HepG2 (cell line): ENCODE measurements at regions not wholly inside any gene's neighbourhood (a gene's known extent, or its start where the extent isn't known, plus 50 kb on each side); places are given as distances from the start of the nearest gene placed in this dataset.

ENCODE experiments used
- ATAC-seq: fragments of 200-7000 bp; cut with Tn5 transposase; 3 replicates; pipeline ENCODE4 v1.9.1; 2020; ENCODE audit warnings: mild to moderate bottlenecking, moderate library complexity
- BruUV-seq: library from RNA; stranded (reverse); fragments of 400-500 nt; replicated peaks from 2 replicates; lab custom pipeline; 2021; lab: Mats Ljungman, UMichigan
- CTCF ChIA-PET: fragments of 300-600 bp; formaldehyde crosslinking; extraction: SDS; loops from one replicate; lab custom pipeline; 2021; ENCODE audit warnings: low total read pairs, inconsistent platforms, low intra/inter-chr PET ratio; lab: Yijun Ruan, JAX
- POLR2A ChIA-PET: fragments of 350-600 bp; sonication (Branson Sonifier 250); formaldehyde crosslinking; loops from one replicate; lab custom pipeline; 2020; ENCODE audit warnings: antibody characterized with exemption, inconsistent platforms; lab: Yijun Ruan, JAX
- DNase-seq: peaks from one replicate; pipeline ENCODE4 v3.0.0-alpha.2; 2015; ENCODE audit warnings: low spot score
- FAIRE-seq: peaks from 3 replicates; lab custom pipeline; 2011; peaks lifted over from hg19 to GRCh38; lab: Jason Lieb, UNC
- H2AFZ ChIP-seq: one replicate; pipeline ENCODE4 v1.6.1; 2011; ENCODE audit warnings: low read length, inconsistent platforms
- H3K27ac ChIP-seq: fragments of 300-600 bp; 3 replicates; pipeline ENCODE4 v1.8.0; 2011; ENCODE audit warnings: mixed run types, mild to moderate bottlenecking, mixed read lengths, low read length, inconsistent platforms; ENCODE audit not compliant: insufficient read depth; ENCODE audit errors: extremely low read length
- H3K27me3 ChIP-seq, 2 experiments: fragments of 200-600 bp in 1 of 2; 2 replicates in 1 of 2; 3 replicates in 1 of 2; pipeline versions ENCODE4 v1.6.0 to v1.8.0; 2011; ENCODE audit warnings: low read length in 2 of 2, mild to moderate bottlenecking in 2 of 2, moderate library complexity in 2 of 2, inconsistent platforms in 1 of 2; ENCODE audit not compliant: insufficient read depth in 2 of 2, control insufficient read depth in 1 of 2
- H3K36me3 ChIP-seq, 2 experiments: fragments of 200-600 bp in 1 of 2; replicated peaks in 1 of 2; 2 replicates in 1 of 2; 3 replicates in 1 of 2; pipeline versions ENCODE4 v1.5.1 to v1.8.0; 2011; ENCODE audit warnings: low read length in 2 of 2, inconsistent platforms in 1 of 2; ENCODE audit not compliant: insufficient read depth in 2 of 2, control insufficient read depth in 1 of 2
- H3K4me1 ChIP-seq: 2 replicates; pipeline ENCODE4 v1.5.1; 2012; ENCODE audit warnings: low read length, inconsistent platforms; ENCODE audit not compliant: insufficient read depth
- H3K4me2 ChIP-seq: 2 replicates; pipeline ENCODE4 v1.6.0; 2011; ENCODE audit warnings: low read depth, low read length, inconsistent platforms
- H3K4me3 ChIP-seq, 3 experiments: fragments of 200-600 bp in 1 of 3; sonication (generic), shearing (Covaris generic) in 1 of 3; replicated peaks in 1 of 3; 2 replicates each; pipeline ENCODE4 v1.5.1; 2011 to 2016; ENCODE audit warnings: low read length in 3 of 3, inconsistent platforms in 2 of 3, low read depth in 2 of 3, mild to moderate bottlenecking in 2 of 3, control low read depth in 1 of 3, mixed read lengths in 1 of 3; ENCODE audit not compliant: insufficient read depth in 1 of 3
- H3K79me2 ChIP-seq: one replicate; pipeline ENCODE4 v1.6.1; 2011; ENCODE audit warnings: low read length, inconsistent platforms; ENCODE audit not compliant: insufficient read depth
- H3K9ac ChIP-seq: 2 replicates; pipeline ENCODE4 v1.6.0; 2011; ENCODE audit warnings: mild to moderate bottlenecking, low read depth, low read length, inconsistent platforms; ENCODE audit not compliant: insufficient read depth
- H3K9me3 ChIP-seq: 2 replicates; pipeline ENCODE4 v1.5.1; 2012; ENCODE audit warnings: mild to moderate bottlenecking, low read length
- H4K20me1 ChIP-seq: 2 replicates; pipeline ENCODE4 v1.6.0; 2011; ENCODE audit warnings: inconsistent platforms, mild to moderate bottlenecking, low read length, moderate library complexity; ENCODE audit not compliant: insufficient read depth
- NCOA5 ChIP-seq: sonication (generic); formaldehyde crosslinking; IDR thresholded peaks from 2 replicates; pipeline ENCODE4 v1.4.0; 2020; ENCODE audit warnings: missing genetic modification reagents
- RFX5 ChIP-seq: IDR thresholded peaks from 2 replicates; pipeline ENCODE4 v1.6.1; 2011; ENCODE audit warnings: low read depth, low read length, improper control_type of control experiment
- ZFYVE20 ChIP-seq: sonication (generic); formaldehyde crosslinking; IDR thresholded peaks from 2 replicates; pipeline ENCODE4 v1.8.0; 2023; ENCODE audit warnings: low read depth, mild to moderate bottlenecking, moderate library complexity, missing genetic modification reagents, borderline replicate concordance
- ZNF124 ChIP-seq: sonication (generic); formaldehyde crosslinking; IDR thresholded peaks from 2 replicates; pipeline ENCODE4 v1.4.0; 2020; ENCODE audit warnings: missing genetic modification reagents
- ZNF17 ChIP-seq: sonication (generic); formaldehyde crosslinking; IDR thresholded peaks from 2 replicates; pipeline ENCODE4 v1.5.0; 2020; ENCODE audit warnings: mild to moderate bottlenecking, missing genetic modification reagents
- WGBS: methylation state at CpG from one replicate; pipeline ENCODE4 v1.1.6; 2017; ENCODE audit warnings: low lambda C conversion rate; 5-methylcytosine and 5-hydroxymethylcytosine counted together
- in situ Hi-C: cut with HindIII; loops from 2 replicates; pipeline ENCODE4 v1.10.0; 2017; ENCODE audit warnings: low pct_unique_long_range_greater_than_20kb; ENCODE audit not compliant: extremely low pct_ligation_motif_present
- intact Hi-C: fragments of 100-400 bp; cut with micrococcal nuclease; formaldehyde crosslinking; loops from one replicate; pipeline ENCODE4 v1.10.0; 2022; ENCODE audit not compliant: unreplicated experiment
- TF ChIP-seq, protein P1 (sequence below): sonication (generic); formaldehyde crosslinking; IDR thresholded peaks from 2 replicates; pipeline ENCODE4 v1.4.0; 2020; ENCODE audit warnings: missing genetic modification reagents
- TF ChIP-seq, protein P2 (sequence below): sonication (generic); formaldehyde crosslinking; IDR thresholded peaks from 2 replicates; pipeline ENCODE4 v1.8.1; 2022; ENCODE audit warnings: low read depth, mild to moderate bottlenecking, missing genetic modification reagents
- TF ChIP-seq, protein P3 (sequence below), 2 experiments: sonication (generic) in 1 of 2; formaldehyde crosslinking in 1 of 2; IDR thresholded peaks; 2 replicates each; pipeline versions ENCODE4 v1.4.0 to v1.6.1; 2016 to 2020; ENCODE audit warnings: borderline replicate concordance in 1 of 2, low read depth in 1 of 2, mild to moderate bottlenecking in 1 of 2, missing genetic modification reagents in 1 of 2

DNA sequence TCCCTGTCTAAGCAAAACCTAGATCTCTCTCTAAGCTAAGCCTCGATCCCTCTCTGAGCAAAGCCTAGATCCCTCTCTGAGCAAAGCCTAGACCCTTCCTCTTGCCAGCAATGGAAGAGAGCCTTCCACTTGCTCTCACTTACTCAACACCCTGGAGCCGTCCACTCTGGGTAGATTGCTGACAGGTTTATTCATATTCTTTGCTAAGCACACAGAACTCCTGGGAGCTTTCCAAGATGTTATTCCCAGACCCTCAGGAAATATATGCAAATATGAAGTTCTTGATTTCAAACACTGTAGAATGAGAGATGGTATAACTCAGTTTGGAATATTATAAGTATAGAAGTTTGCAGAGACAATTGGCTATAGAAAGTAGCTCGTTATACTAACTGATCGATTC, 503.8 kb upstream of the CELF2 start:
- Histone ChIP-seq H2AFZ (no peak overlapping the region), H3K9me3 (peaks cover 74% of the 10 kb centered on the region), H3K27me3 (no peaks in the 10 kb centered on the region), H3K79me2 (no peaks in the 10 kb centered on the region), H3K36me3 (no peaks in the 10 kb centered on the region), H3K4me2 (no peak overlapping the region), H3K4me1 (no peaks in the 10 kb centered on the region), H3K4me3 (no peak overlapping the region), H3K9ac (no peak overlapping the region), H3K27ac (no peak overlapping the region), H4K20me1 (no peaks in the 10 kb centered on the region)
- no TSS peak for BruUV-seq
- DNase-seq (no peak), ATAC-seq (no peak), FAIRE-seq (no peak)
- in situ Hi-C loops, result no loop called here
- WGBS, result 15% methylated on average over 4 of the region's 4 CpGs
- CTCF ChIA-PET, result no interaction called here
- POLR2A ChIA-PET, result no interaction called here
- intact Hi-C loops, result no loop called here
- no peak for TF ChIP-seq ZFYVE20 (CRISPR knock-in tag)
- TF ChIP-seq ZNF17 (CRISPR knock-in tag), result no peak
- TF ChIP-seq, all 625 proteins: peak for 0

DNA sequence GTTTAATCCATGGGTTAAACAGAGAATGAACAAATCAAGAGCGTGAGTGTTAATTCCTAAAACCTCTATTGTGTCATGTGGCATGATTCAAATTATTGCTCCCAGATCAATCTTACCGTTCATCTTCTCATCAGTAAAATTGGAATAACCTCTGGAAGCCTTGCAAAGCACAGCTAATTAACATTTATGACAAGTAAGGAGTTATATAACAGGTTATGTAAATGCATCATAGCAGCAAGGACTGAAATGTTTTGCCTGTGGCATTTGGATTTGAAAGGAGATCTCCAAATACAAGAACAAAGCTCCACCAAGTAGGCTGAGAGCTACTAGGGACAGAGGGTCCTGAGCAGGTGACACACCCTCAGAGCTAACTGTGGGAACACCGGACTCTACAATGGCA, 502.9 kb upstream of the CELF2 start:
- 7% methylated on average over 3 of the region's 3 CpGs for WGBS
- no TSS peak for BruUV-seq
- H3K4me3 ChIP-seq, result no peak overlapping the region
- no peaks in the 10 kb centered on the region for H3K36me3 ChIP-seq
- H3K9ac ChIP-seq, result no peak overlapping the region
- H4K20me1 ChIP-seq, result no peaks in the 10 kb centered on the region
- no peak overlapping the region for H3K27ac ChIP-seq
- CTCF ChIA-PET, result no interaction called here
- no peak overlapping the region for H3K4me2 ChIP-seq
- peaks cover 68% of the 10 kb centered on the region for H3K9me3 ChIP-seq
- no peak for DNase-seq
- no peak for FAIRE-seq
- in situ Hi-C loops, result no loop called here
- intact Hi-C loops, result no loop called here
- no peaks in the 10 kb centered on the region for H3K79me2 ChIP-seq
- H3K4me1 ChIP-seq, result no peaks in the 10 kb centered on the region
- no peaks in the 10 kb centered on the region for H3K27me3 ChIP-seq
- no peak for ATAC-seq
- no peak overlapping the region for H2AFZ ChIP-seq
- POLR2A ChIA-PET, result no interaction called here
- TF ChIP-seq ZNF124 (CRISPR knock-in tag) (no peak), NCOA5 (CRISPR knock-in tag) (no peak), RFX5 (no peak)
- TF ChIP-seq, protein P1, sequence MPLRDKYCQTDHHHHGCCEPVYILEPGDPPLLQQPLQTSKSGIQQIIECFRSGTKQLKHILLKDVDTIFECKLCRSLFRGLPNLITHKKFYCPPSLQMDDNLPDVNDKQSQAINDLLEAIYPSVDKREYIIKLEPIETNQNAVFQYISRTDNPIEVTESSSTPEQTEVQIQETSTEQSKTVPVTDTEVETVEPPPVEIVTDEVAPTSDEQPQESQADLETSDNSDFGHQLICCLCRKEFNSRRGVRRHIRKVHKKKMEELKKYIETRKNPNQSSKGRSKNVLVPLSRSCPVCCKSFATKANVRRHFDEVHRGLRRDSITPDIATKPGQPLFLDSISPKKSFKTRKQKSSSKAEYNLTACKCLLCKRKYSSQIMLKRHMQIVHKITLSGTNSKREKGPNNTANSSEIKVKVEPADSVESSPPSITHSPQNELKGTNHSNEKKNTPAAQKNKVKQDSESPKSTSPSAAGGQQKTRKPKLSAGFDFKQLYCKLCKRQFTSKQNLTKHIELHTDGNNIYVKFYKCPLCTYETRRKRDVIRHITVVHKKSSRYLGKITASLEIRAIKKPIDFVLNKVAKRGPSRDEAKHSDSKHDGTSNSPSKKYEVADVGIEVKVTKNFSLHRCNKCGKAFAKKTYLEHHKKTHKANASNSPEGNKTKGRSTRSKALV, result no peak
- TF ChIP-seq, protein P2, sequence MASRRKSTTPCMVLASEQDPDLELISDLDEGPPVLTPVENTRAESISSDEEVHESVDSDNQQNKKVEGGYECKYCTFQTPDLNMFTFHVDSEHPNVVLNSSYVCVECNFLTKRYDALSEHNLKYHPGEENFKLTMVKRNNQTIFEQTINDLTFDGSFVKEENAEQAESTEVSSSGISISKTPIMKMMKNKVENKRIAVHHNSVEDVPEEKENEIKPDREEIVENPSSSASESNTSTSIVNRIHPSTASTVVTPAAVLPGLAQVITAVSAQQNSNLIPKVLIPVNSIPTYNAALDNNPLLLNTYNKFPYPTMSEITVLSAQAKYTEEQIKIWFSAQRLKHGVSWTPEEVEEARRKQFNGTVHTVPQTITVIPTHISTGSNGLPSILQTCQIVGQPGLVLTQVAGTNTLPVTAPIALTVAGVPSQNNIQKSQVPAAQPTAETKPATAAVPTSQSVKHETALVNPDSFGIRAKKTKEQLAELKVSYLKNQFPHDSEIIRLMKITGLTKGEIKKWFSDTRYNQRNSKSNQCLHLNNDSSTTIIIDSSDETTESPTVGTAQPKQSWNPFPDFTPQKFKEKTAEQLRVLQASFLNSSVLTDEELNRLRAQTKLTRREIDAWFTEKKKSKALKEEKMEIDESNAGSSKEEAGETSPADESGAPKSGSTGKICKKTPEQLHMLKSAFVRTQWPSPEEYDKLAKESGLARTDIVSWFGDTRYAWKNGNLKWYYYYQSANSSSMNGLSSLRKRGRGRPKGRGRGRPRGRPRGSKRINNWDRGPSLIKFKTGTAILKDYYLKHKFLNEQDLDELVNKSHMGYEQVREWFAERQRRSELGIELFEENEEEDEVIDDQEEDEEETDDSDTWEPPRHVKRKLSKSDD (CRISPR knock-in tag), result no peak
- TF ChIP-seq, protein P3, sequence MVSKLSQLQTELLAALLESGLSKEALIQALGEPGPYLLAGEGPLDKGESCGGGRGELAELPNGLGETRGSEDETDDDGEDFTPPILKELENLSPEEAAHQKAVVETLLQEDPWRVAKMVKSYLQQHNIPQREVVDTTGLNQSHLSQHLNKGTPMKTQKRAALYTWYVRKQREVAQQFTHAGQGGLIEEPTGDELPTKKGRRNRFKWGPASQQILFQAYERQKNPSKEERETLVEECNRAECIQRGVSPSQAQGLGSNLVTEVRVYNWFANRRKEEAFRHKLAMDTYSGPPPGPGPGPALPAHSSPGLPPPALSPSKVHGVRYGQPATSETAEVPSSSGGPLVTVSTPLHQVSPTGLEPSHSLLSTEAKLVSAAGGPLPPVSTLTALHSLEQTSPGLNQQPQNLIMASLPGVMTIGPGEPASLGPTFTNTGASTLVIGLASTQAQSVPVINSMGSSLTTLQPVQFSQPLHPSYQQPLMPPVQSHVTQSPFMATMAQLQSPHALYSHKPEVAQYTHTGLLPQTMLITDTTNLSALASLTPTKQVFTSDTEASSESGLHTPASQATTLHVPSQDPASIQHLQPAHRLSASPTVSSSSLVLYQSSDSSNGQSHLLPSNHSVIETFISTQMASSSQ (IDR thresholded peaks at IDR 0.05; ENCODE audit: low read depth), result no peak
- TF ChIP-seq, protein P3 (CRISPR knock-in tag; IDR thresholded peaks at IDR 0.05; ENCODE audit: borderline replicate concordance), result no peak
